Activated CD4-positive, alpha-beta memory T cell treated with anti-CD3 and anti-CD28 coated beads, Interleukin-2, amount 10 ng/mL, durations not matched to agents 7 days and 5 days (primary cell): ENCODE measurements at regions not wholly inside any gene's neighbourhood (a gene's known extent, or its start where the extent isn't known, plus 50 kb on each side); places are given as distances from the start of the nearest gene placed in this dataset.

Experiments used
- CTCF ChIA-PET: fragments of 350-600 bp; sonication (Branson Sonifier 250); formaldehyde crosslinking; loops from one replicate; lab custom pipeline; 2021; ENCODE audit warnings: antibody characterized with exemption, inconsistent platforms; lab: Charles Lee
- POLR2A ChIA-PET: fragments of 350-600 bp; sonication (Branson Sonifier 250); formaldehyde crosslinking; loops from one replicate; lab custom pipeline; 2021; ENCODE audit warnings: antibody characterized with exemption; lab: Charles Lee
- DNase-seq: peaks from one replicate; pipeline ENCODE4 v3.0.0-alpha.2; 2020
- H3K27ac Mint-ChIP-seq: one replicate; pipeline ENCODE4 v1.8.0; 2021; ENCODE audit warnings: mild to moderate bottlenecking, mixed read lengths
- H3K27me3 Mint-ChIP-seq: one replicate; pipeline ENCODE4 v1.8.0; 2021; ENCODE audit warnings: mixed read lengths
- H3K36me3 Mint-ChIP-seq: one replicate; pipeline ENCODE4 v1.8.0; 2021; ENCODE audit warnings: low read depth, mixed read lengths
- H3K4me1 Mint-ChIP-seq: one replicate; pipeline ENCODE4 v1.8.0; 2021; ENCODE audit warnings: mixed read lengths
- H3K4me3 Mint-ChIP-seq: one replicate; pipeline ENCODE4 v1.8.0; 2021; ENCODE audit warnings: mild to moderate bottlenecking, mixed read lengths
- H3K9me3 Mint-ChIP-seq: one replicate; pipeline ENCODE4 v1.8.0; 2021; ENCODE audit warnings: mixed read lengths

GRCh38 chr5:104189909-104190308 lies 627.3 kb upstream of the NUDT12 start:
- H3K9me3 Mint-ChIP-seq: peaks cover 30% of the 10 kb centered on the region
- no peak overlapping the region for H3K27ac Mint-ChIP-seq
- no peaks in the 10 kb centered on the region for H3K36me3 Mint-ChIP-seq
- no peak for DNase-seq
- POLR2A ChIA-PET: no interaction called here
- CTCF ChIA-PET: no interaction called here
- H3K27me3 Mint-ChIP-seq: no peaks in the 10 kb centered on the region
- H3K4me3 Mint-ChIP-seq: no peak overlapping the region
- no peaks in the 10 kb centered on the region for H3K4me1 Mint-ChIP-seq

GRCh38 chr5:104189031-104189430 lies 626.4 kb upstream of the NUDT12 start:
- no peak overlapping the region for H3K4me3 Mint-ChIP-seq
- CTCF ChIA-PET: no interaction called here
- peaks cover 30% of the 10 kb centered on the region for H3K9me3 Mint-ChIP-seq
- H3K27ac Mint-ChIP-seq: no peak overlapping the region
- H3K4me1 Mint-ChIP-seq: no peaks in the 10 kb centered on the region
- DNase-seq: no peak
- no peaks in the 10 kb centered on the region for H3K27me3 Mint-ChIP-seq
- no peaks in the 10 kb centered on the region for H3K36me3 Mint-ChIP-seq
- POLR2A ChIA-PET: no interaction called here

DNA sequence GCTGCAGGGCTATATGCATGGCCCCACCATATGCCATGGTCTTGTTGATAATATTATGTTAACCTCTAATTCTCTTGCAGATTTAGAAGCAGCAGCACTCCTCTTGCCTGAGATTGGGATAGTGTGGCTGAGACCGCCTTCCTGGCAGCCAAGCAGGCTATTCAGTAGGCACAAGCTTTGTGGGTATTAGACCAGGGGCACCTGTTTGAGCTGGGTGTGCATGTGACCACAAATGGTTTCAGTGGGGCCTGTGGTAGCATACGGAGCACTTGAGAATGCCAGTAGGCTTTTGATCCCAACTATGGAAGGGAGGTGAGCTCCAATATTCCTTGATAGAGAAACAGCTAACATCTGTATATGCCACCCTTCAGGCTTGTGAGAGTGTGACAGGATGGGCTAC lies 625.1 kb upstream of the NUDT12 start:
- DNase-seq: no peak
- no peaks in the 10 kb centered on the region for H3K27me3 Mint-ChIP-seq
- H3K27ac Mint-ChIP-seq: no peak overlapping the region
- POLR2A ChIA-PET: no interaction called here
- CTCF ChIA-PET: no interaction called here
- no peak overlapping the region for H3K4me3 Mint-ChIP-seq
- H3K9me3 Mint-ChIP-seq: peaks cover 30% of the 10 kb centered on the region
- H3K4me1 Mint-ChIP-seq: no peaks in the 10 kb centered on the region
- no peaks in the 10 kb centered on the region for H3K36me3 Mint-ChIP-seq

DNA sequence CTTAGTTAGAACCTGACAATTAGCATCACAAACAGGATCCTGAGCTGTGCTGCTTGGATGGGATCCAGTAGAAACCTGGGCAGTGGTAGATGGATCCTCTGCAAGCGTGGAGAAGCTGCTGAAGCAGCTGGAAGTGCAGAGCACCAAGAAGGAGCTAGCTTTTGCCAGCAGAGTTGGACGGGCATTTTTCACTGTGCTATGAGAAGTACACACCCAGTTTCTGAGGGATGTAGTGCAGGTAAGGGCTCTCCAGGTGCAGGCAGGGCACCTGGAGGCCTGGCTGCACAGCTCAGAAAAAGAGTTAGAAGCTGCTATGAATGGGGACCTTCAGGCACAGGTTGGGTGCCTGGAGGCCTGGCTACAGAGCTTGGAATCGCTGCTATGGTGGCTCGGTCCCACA lies 623.9 kb upstream of the NUDT12 start:
- peaks cover 32% of the 10 kb centered on the region for H3K9me3 Mint-ChIP-seq
- no peaks in the 10 kb centered on the region for H3K4me1 Mint-ChIP-seq
- no peak for DNase-seq
- H3K27ac Mint-ChIP-seq: no peak overlapping the region
- CTCF ChIA-PET: no interaction called here
- H3K36me3 Mint-ChIP-seq: no peaks in the 10 kb centered on the region
- POLR2A ChIA-PET: no interaction called here
- no peaks in the 10 kb centered on the region for H3K27me3 Mint-ChIP-seq
- H3K4me3 Mint-ChIP-seq: no peak overlapping the region

- no peaks in the 10 kb centered on the region for H3K4me1 Mint-ChIP-seq
- H3K27me3 Mint-ChIP-seq: no peaks in the 10 kb centered on the region
- ChIA-PET POLR2A (no interaction called here), CTCF (no interaction called here)
- no peak for DNase-seq
- no peak overlapping the region for H3K27ac Mint-ChIP-seq
- peaks cover 32% of the 10 kb centered on the region for H3K9me3 Mint-ChIP-seq
- no peak overlapping the region for H3K4me3 Mint-ChIP-seq
- no peaks in the 10 kb centered on the region for H3K36me3 Mint-ChIP-seq
Measured at GRCh38 chr5:104186100-104186499, 623.5 kb upstream of the NUDT12 start.

- H3K27ac Mint-ChIP-seq: no peak overlapping the region
- no peak overlapping the region for H3K4me3 Mint-ChIP-seq
- peaks cover 32% of the 10 kb centered on the region for H3K9me3 Mint-ChIP-seq
- DNase-seq: no peak
- ChIA-PET POLR2A (no interaction called here), CTCF (no interaction called here)
- H3K27me3 Mint-ChIP-seq: no peaks in the 10 kb centered on the region
- no peaks in the 10 kb centered on the region for H3K36me3 Mint-ChIP-seq
- no peaks in the 10 kb centered on the region for H3K4me1 Mint-ChIP-seq
Measured at GRCh38 chr5:104184264-104184663, 621.7 kb upstream of the NUDT12 start.

GRCh38 chr5:104178829-104179456 lies 616.4 kb upstream of the NUDT12 start:
- no peaks in the 10 kb centered on the region for H3K27me3 Mint-ChIP-seq
- H3K36me3 Mint-ChIP-seq: no peaks in the 10 kb centered on the region
- POLR2A ChIA-PET: no interaction called here
- no peaks in the 10 kb centered on the region for H3K4me1 Mint-ChIP-seq
- H3K27ac Mint-ChIP-seq: no peak overlapping the region
- CTCF ChIA-PET: no interaction called here
- DNase-seq: no peak
- peaks cover 6% of the 10 kb centered on the region for H3K9me3 Mint-ChIP-seq
- H3K4me3 Mint-ChIP-seq: no peak overlapping the region

DNA sequence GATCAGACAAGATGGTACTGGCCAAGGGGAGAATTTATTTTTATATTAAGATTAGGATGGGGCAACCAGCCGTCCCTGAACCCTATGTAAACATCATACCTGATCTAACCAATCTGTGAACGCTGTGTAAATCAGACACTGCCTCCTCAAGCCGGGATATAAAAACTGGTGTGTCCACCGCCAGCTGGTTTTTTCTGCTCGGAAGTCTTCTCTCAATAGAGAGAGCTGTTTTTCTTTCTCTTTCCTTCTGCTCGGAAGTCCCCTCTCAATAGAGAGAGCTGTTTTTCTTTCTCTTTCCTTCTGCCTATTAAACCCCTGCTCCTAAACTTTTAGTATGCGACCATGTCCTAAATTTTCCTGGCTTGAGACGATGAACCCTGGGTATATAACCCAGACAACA lies 615.5 kb upstream of the NUDT12 start:
- Mint-ChIP-seq H3K27me3 (no peaks in the 10 kb centered on the region), H3K4me3 (no peak overlapping the region), H3K36me3 (no peaks in the 10 kb centered on the region), H3K4me1 (no peaks in the 10 kb centered on the region), H3K9me3 (peaks cover 6% of the 10 kb centered on the region), H3K27ac (no peak overlapping the region)
- no peak for DNase-seq
- ChIA-PET CTCF (no interaction called here), POLR2A (no interaction called here)

DNA sequence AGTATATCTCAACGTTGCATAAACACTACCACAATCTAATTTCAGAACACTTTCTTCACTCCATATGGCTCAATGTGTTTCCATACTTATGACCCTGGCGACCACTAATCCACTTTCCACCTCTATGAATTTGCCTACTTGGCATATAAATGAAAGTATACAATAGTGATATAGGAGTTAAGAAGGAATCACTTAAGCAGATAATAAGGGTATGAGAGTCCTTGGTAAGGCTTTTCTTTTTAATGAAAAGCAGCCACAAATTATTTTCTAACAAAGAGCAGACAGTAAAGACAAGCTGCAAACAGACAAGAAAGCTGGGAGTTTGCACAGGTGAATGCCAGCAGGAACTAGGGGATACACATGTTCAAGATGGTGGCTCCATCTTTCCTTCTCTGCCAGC lies 615.1 kb upstream of the NUDT12 start:
- ChIA-PET CTCF (no interaction called here), POLR2A (no interaction called here)
- peaks cover 8% of the 10 kb centered on the region for H3K9me3 Mint-ChIP-seq
- H3K36me3 Mint-ChIP-seq: no peaks in the 10 kb centered on the region
- H3K4me1 Mint-ChIP-seq: no peaks in the 10 kb centered on the region
- no peaks in the 10 kb centered on the region for H3K27me3 Mint-ChIP-seq
- H3K4me3 Mint-ChIP-seq: no peak overlapping the region
- no peak overlapping the region for H3K27ac Mint-ChIP-seq
- no peak for DNase-seq

- H3K36me3 Mint-ChIP-seq: no peaks in the 10 kb centered on the region
- CTCF ChIA-PET: no interaction called here
- H3K27ac Mint-ChIP-seq: no peak overlapping the region
- H3K4me1 Mint-ChIP-seq: no peaks in the 10 kb centered on the region
- H3K27me3 Mint-ChIP-seq: no peaks in the 10 kb centered on the region
- H3K9me3 Mint-ChIP-seq: peaks cover 2% of the 10 kb centered on the region
- POLR2A ChIA-PET: no interaction called here
- DNase-seq: no peak
- no peak overlapping the region for H3K4me3 Mint-ChIP-seq
Measured at GRCh38 chr5:104172976-104173375, 610.4 kb upstream of the NUDT12 start.

GRCh38 chr5:104171958-104172690 lies 609.5 kb upstream of the NUDT12 start:
- no peaks in the 10 kb centered on the region for H3K27me3 Mint-ChIP-seq
- H3K36me3 Mint-ChIP-seq: no peaks in the 10 kb centered on the region
- peaks cover 2% of the 10 kb centered on the region for H3K9me3 Mint-ChIP-seq
- DNase-seq: no peak
- H3K27ac Mint-ChIP-seq: no peak overlapping the region
- ChIA-PET POLR2A (no interaction called here), CTCF (no interaction called here)
- no peak overlapping the region for H3K4me3 Mint-ChIP-seq
- H3K4me1 Mint-ChIP-seq: no peaks in the 10 kb centered on the region

GRCh38 chr5:104170926-104171325 lies 608.3 kb upstream of the NUDT12 start:
- POLR2A ChIA-PET: no interaction called here
- Mint-ChIP-seq H3K4me1 (no peaks in the 10 kb centered on the region), H3K9me3 (peaks cover 2% of the 10 kb centered on the region), H3K27ac (no peak overlapping the region), H3K27me3 (no peaks in the 10 kb centered on the region), H3K4me3 (no peak overlapping the region), H3K36me3 (no peaks in the 10 kb centered on the region)
- DNase-seq: no peak
- CTCF ChIA-PET: no interaction called here

DNA sequence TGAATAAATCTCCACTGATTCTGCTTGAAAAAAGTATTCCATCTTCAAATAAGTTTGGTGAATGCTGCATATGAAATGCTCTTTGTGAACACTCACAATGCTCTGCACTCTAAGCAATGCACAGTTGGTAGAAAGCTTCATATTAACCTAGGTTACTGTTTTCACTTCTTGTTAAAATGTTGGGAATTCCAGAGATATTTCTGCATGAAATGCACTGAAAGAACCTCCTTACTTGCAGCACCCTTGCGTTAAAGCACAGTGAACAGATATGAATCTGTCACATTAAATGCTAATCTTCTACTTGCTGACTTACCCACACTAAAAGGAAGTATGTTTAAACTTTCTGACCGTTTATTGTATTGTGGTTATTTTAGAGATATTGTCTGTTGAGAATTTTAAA lies 584.1 kb upstream of the NUDT12 start:
- Mint-ChIP-seq H3K27me3 (no peaks in the 10 kb centered on the region), H3K27ac (no peak overlapping the region), H3K9me3 (peaks cover 6% of the 10 kb centered on the region), H3K36me3 (no peaks in the 10 kb centered on the region), H3K4me3 (no peak overlapping the region), H3K4me1 (no peaks in the 10 kb centered on the region)
- DNase-seq: no peak
- ChIA-PET POLR2A (no interaction called here), CTCF (interaction anchor here (0.7 kb wide), 1 partner anchor 39 kb away, joined by 3 read pairs; no protein-coding TSS in a partner anchor)

DNA sequence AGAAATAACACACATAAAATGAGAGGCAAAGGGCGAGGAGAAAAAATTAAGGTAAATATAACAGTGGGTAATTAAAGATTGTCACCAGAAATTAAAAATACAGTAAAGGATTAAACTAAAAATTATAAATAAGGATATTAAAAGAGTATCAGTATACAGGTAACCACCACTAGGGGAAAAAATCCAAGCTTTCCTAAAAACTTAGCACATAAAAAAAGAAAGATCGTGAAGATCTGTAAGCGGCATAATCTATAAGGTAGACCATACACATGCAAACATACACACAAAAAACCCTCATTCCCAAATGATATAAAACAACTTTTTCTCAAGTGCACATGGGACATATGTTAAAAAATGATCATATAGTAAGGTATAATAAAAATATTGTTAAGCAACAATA lies 577.3 kb upstream of the NUDT12 start:
- no peak for DNase-seq
- ChIA-PET POLR2A (no interaction called here), CTCF (no interaction called here)
- Mint-ChIP-seq H3K9me3 (peaks cover under 1% of the 10 kb centered on the region), H3K4me1 (no peaks in the 10 kb centered on the region), H3K36me3 (no peaks in the 10 kb centered on the region), H3K27ac (no peak overlapping the region), H3K4me3 (no peak overlapping the region), H3K27me3 (no peaks in the 10 kb centered on the region)
